ENCODE measurements at regions not wholly inside any gene's neighbourhood (a gene's known extent, or its start where the extent isn't known, plus 50 kb on each side); places are given as distances from the start of the nearest gene placed in this dataset.

DNA sequence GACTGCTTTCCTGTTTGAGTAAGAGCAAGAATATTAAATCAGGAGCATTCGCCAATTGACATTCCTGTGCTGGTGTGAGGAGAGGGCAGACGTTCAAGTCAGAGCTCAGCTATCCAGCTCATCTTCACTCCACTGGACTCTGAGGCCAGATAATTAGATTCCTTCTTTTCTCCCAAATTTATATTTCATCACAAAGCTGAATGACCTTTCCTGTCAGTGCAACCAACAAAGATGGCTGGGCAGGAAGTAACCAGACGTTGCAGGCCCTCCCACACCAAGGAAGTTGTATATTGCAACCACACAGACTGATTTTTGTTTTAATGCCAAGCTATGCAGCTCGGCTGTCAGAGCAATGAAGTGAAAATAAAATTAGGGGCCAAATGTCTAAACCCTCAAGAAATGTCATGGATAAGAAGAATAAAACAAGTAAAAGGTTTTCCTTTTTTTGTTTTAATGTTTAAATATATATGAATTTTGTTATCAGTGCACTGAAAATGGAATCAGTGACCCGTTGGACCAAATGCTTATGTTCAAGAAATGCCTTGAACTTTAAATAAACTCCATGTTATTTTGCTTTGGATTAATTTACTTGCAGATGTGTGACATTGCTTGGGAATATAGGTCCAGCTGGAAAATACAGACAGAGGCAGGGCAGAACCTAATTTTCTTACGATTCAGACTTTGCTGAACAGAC, 578.9 kb upstream of the FAT1 start:
- TF ChIP-seq, protein P1, sequence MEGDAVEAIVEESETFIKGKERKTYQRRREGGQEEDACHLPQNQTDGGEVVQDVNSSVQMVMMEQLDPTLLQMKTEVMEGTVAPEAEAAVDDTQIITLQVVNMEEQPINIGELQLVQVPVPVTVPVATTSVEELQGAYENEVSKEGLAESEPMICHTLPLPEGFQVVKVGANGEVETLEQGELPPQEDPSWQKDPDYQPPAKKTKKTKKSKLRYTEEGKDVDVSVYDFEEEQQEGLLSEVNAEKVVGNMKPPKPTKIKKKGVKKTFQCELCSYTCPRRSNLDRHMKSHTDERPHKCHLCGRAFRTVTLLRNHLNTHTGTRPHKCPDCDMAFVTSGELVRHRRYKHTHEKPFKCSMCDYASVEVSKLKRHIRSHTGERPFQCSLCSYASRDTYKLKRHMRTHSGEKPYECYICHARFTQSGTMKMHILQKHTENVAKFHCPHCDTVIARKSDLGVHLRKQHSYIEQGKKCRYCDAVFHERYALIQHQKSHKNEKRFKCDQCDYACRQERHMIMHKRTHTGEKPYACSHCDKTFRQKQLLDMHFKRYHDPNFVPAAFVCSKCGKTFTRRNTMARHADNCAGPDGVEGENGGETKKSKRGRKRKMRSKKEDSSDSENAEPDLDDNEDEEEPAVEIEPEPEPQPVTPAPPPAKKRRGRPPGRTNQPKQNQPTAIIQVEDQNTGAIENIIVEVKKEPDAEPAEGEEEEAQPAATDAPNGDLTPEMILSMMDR (IDR thresholded peaks at IDR 0.05; ENCODE audit: low read depth, low read length) = no peak
- in situ Hi-C loops (cut with HindIII; ENCODE audit: low sequenced_read_pairs) = no loop called here
- H3K4me3 ChIP-seq (ENCODE audit: low read depth, low read length) = no peak overlapping the region
- DNase-seq (ENCODE audit: low read depth, low spot score) = no peak

DNA sequence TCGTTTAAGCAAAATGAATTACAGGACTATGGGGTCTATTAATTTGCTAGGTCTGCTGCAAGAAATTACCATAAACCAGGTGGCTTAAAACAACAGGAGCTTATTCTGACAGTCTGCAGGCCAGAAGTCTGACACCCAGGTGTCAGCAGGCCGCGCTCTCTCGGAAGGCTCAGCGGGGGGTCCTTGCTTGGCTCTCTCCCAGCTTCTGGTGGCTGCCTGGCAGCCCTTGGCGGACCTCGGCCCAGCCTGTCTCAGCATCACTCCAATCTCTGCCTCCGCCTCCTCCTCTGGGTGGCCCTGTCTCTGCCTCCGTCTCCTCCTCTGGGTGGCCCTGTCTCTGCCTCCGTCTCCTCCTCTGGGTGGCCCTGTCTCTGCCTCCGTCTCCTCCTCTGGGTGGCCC, 580.5 kb upstream of the FAT1 start:
- H3K4me3 ChIP-seq (ENCODE audit: low read depth, low read length) = no peak overlapping the region
- DNase-seq (ENCODE audit: low read depth, low spot score) = no peak
- TF ChIP-seq, protein P1 (IDR thresholded peaks at IDR 0.05; ENCODE audit: low read depth, low read length) = no peak
- in situ Hi-C loops (cut with HindIII; ENCODE audit: low sequenced_read_pairs) = no loop called here

DNA sequence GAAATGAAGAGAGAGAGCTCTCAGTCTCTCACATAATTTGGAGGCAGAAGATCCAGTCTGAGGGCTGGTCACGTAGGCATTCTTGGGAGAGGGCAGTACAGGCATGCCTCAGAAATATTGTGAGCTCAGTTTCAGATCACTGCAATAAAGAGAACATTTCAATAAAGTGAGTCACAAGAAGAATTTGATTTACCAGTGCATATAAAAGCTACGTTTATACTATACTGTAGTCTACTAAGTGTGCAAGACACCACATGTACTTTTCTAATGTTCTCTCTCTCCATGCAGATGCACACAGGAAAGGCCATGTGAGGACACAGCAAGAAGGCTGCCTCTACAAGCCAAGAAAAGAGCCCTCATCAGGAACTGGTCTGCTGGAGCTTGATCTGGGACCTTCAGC, 583.5 kb upstream of the FAT1 start:
- in situ Hi-C loops (cut with HindIII; ENCODE audit: low sequenced_read_pairs) = no loop called here
- DNase-seq (ENCODE audit: low read depth, low spot score) = peak; percentile 39
- H3K4me3 ChIP-seq (ENCODE audit: low read depth, low read length) = no peak overlapping the region
- TF ChIP-seq, protein P1 (IDR thresholded peaks at IDR 0.05; ENCODE audit: low read depth, low read length) = no peak

DNA sequence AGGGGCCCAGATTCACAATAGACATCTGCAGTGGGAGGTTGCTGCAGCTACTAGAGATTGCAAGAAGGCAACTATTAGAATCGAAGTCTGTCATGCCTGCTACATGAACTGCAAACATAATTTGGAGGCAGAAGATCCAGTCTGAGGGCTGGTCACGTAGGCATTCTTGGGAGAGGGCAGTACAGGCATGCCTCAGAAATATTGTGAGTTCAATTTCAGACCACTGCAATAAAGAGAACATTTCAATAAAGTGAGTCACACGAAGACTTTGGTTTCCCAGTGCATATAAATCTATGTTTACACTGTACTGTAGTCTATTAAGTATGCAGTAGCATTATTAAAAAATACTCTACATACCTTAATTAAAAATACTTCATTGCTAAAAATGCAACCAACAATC, 585.8 kb upstream of the FAT1 start:
- in situ Hi-C loops (cut with HindIII; ENCODE audit: low sequenced_read_pairs) = no loop called here
- DNase-seq (ENCODE audit: low read depth, low spot score) = peak; percentile 67
- TF ChIP-seq, protein P1 (IDR thresholded peaks at IDR 0.05; ENCODE audit: low read depth, low read length) = no peak
- H3K4me3 ChIP-seq (ENCODE audit: low read depth, low read length) = no peak overlapping the region

DNA sequence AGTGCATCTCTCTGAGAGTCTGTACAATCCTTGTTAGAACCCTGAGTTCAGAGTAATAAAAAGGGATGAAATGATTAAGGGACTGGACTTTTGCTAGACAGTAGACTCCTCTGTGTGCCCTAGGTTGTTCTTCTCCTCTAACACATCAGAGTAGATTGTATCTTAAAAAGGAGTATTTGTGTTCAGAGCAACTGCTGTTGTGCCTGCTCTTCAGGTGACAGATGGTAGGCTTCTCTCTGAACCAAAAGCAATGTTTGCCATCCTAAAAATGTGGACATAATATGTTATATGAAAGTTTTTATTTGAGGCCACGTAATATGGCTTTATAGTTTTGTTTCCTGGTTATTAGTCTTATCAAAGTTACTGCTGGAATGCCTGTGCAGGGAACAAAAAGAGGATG, 588.6 kb upstream of the FAT1 start:
- in situ Hi-C loops (cut with HindIII; ENCODE audit: low sequenced_read_pairs) = no loop called here
- no peak for DNase-seq (ENCODE audit: low read depth, low spot score)
- TF ChIP-seq, protein P1 (IDR thresholded peaks at IDR 0.05; ENCODE audit: low read depth, low read length) = no peak
- no peak overlapping the region for H3K4me3 ChIP-seq (ENCODE audit: low read depth, low read length)

DNA sequence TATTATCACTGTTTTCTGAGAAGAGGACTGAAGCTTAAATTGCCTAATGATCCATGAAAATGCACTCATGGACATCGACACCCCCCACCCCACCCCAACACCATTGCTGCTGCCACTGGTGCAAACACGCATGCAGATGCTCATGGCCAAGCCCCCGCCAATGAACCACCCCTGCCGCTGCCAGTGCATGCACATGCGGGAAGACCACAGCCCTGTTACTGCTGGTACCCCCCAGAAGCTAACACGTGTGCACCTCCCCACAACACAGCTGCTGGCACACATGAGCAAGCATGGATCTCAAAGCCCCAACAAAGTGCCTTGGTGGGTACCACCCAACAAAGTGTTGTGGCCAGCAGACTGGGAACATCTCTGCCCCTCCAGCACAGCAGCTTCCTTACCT, 594.1 kb upstream of the FAT1 start:
- TF ChIP-seq, protein P1 (IDR thresholded peaks at IDR 0.05; ENCODE audit: low read depth, low read length) = no peak
- DNase-seq (ENCODE audit: low read depth, low spot score) = no peak
- in situ Hi-C loops (cut with HindIII; ENCODE audit: low sequenced_read_pairs) = no loop called here
- H3K4me3 ChIP-seq (ENCODE audit: low read depth, low read length) = no peak overlapping the region

All from astrocyte of the spinal cord (primary cell).